Activated B cell treated with CpG ODN at 0.5 μM for 24 hours (primary cell): ENCODE measurements at regions not wholly inside any gene's neighbourhood (a gene's known extent, or its start where the extent isn't known, plus 50 kb on each side); places are given as distances from the start of the nearest gene placed in this dataset.

Source experiments
- ATAC-seq: fragments of 200-7000 bp; cut with Tn5 transposase; one replicate; pipeline ENCODE4 v1.10.0; 2021; ENCODE audit warnings: low read depth, mild to moderate bottlenecking, moderate library complexity
- CTCF ChIA-PET: fragments of 350-600 bp; sonication (Branson Sonifier 250); formaldehyde crosslinking; loops from one replicate; lab custom pipeline; 2021; ENCODE audit warnings: antibody characterized with exemption; lab: Charles Lee
- POLR2A ChIA-PET: fragments of 350-600 bp; sonication (Branson Sonifier 250); formaldehyde crosslinking; loops from one replicate; lab custom pipeline; 2021; ENCODE audit warnings: antibody characterized with exemption; lab: Charles Lee
- DNase-seq: peaks from one replicate; pipeline ENCODE4 v3.0.0; 2022
- H3K27ac Mint-ChIP-seq: one replicate; pipeline ENCODE4 v1.8.0; 2020; ENCODE audit warnings: mixed read lengths
- H3K27me3 Mint-ChIP-seq: one replicate; pipeline ENCODE4 v1.8.0; 2021; ENCODE audit warnings: mixed read lengths
- H3K36me3 Mint-ChIP-seq: one replicate; pipeline ENCODE4 v1.8.0; 2021; ENCODE audit warnings: low read depth, mixed read lengths
- H3K4me1 Mint-ChIP-seq: one replicate; pipeline ENCODE4 v1.8.0; 2021; ENCODE audit warnings: mixed read lengths
- H3K4me3 Mint-ChIP-seq: one replicate; pipeline ENCODE4 v1.8.0; 2020; ENCODE audit warnings: mild to moderate bottlenecking, mixed read lengths
- H3K9me3 Mint-ChIP-seq: one replicate; pipeline ENCODE4 v1.8.0; 2020; ENCODE audit warnings: mixed read lengths
- CTCF ChIP-seq: fragments of 200-600 bp; IDR thresholded peaks from one replicate; pipeline ENCODE4 v1.8.0; 2022; ENCODE audit warnings: antibody characterized with exemption, mild to moderate bottlenecking
- intact Hi-C: fragments of 100-400 bp; cut with micrococcal nuclease; formaldehyde crosslinking; loops from one replicate; pipeline ENCODE4 v1.15.1; 2024

GRCh38 chr5:158320934-158321333 is 462.0 kb upstream of the CLINT1 start:
- DNase-seq (no peak), ATAC-seq (no peak)
- H3K36me3 Mint-ChIP-seq = no peaks in the 10 kb centered on the region
- TF ChIP-seq CTCF = no peak
- no peak overlapping the region for H3K27ac Mint-ChIP-seq
- POLR2A ChIA-PET = no interaction called here
- H3K4me1 Mint-ChIP-seq = no peaks in the 10 kb centered on the region
- H3K27me3 Mint-ChIP-seq = no peaks in the 10 kb centered on the region
- intact Hi-C loops = no loop called here
- CTCF ChIA-PET = no interaction called here
- H3K9me3 Mint-ChIP-seq = no peaks in the 10 kb centered on the region
- no peak overlapping the region for H3K4me3 Mint-ChIP-seq

GRCh38 chr5:158320178-158320674 is 461.3 kb upstream of the CLINT1 start:
- Mint-ChIP-seq H3K27me3 (no peaks in the 10 kb centered on the region), H3K9me3 (no peaks in the 10 kb centered on the region), H3K4me3 (no peak overlapping the region), H3K36me3 (no peaks in the 10 kb centered on the region), H3K4me1 (no peaks in the 10 kb centered on the region), H3K27ac (no peak overlapping the region)
- ChIA-PET CTCF (no interaction called here), POLR2A (no interaction called here)
- no peak for TF ChIP-seq CTCF
- DNase-seq = no peak
- intact Hi-C loops = no loop called here
- no peak for ATAC-seq

GRCh38 chr5:158317507-158317906 is 458.6 kb upstream of the CLINT1 start:
- DNase-seq (no peak), ATAC-seq (no peak)
- Mint-ChIP-seq H3K4me1 (no peaks in the 10 kb centered on the region), H3K9me3 (no peaks in the 10 kb centered on the region), H3K36me3 (no peaks in the 10 kb centered on the region), H3K4me3 (no peak overlapping the region), H3K27me3 (peaks cover 1% of the 10 kb centered on the region), H3K27ac (no peak overlapping the region)
- ChIA-PET POLR2A (interaction anchor here (0.8 kb wide), 1 partner anchor 63 kb away, joined by 3 read pairs; no protein-coding TSS in a partner anchor), CTCF (interaction anchor here (1.2 kb wide), 1 partner anchor 788 kb away, joined by 4 read pairs; no protein-coding TSS in a partner anchor)
- no peak for TF ChIP-seq CTCF
- intact Hi-C loops = no loop called here

GRCh38 chr5:158313733-158314464 is 455.0 kb upstream of the CLINT1 start:
- no peak for TF ChIP-seq CTCF
- intact Hi-C loops = loop anchor here (2.0 kb wide), 1 partner anchor 15 kb away; no protein-coding TSS in a partner anchor
- no peaks in the 10 kb centered on the region for H3K4me1 Mint-ChIP-seq
- no peaks in the 10 kb centered on the region for H3K9me3 Mint-ChIP-seq
- DNase-seq = no peak
- no peak overlapping the region for H3K27ac Mint-ChIP-seq
- no peak overlapping the region for H3K4me3 Mint-ChIP-seq
- ChIA-PET CTCF (no interaction called here), POLR2A (no interaction called here)
- H3K36me3 Mint-ChIP-seq = no peaks in the 10 kb centered on the region
- H3K27me3 Mint-ChIP-seq = peaks cover 1% of the 10 kb centered on the region
- no peak for ATAC-seq

GRCh38 chr5:158313027-158313732 is 454.2 kb upstream of the CLINT1 start:
- DNase-seq (no peak), ATAC-seq (no peak)
- Mint-ChIP-seq H3K4me3 (no peak overlapping the region), H3K27ac (no peak overlapping the region), H3K9me3 (no peaks in the 10 kb centered on the region), H3K4me1 (no peaks in the 10 kb centered on the region), H3K27me3 (peaks cover 1% of the 10 kb centered on the region), H3K36me3 (no peaks in the 10 kb centered on the region)
- POLR2A ChIA-PET = no interaction called here
- CTCF ChIA-PET = no interaction called here
- TF ChIP-seq CTCF = no peak
- intact Hi-C loops = no loop called here
